Fibroblast of lung (primary cell): ENCODE measurements at regions not wholly inside any gene's neighbourhood (a gene's known extent, or its start where the extent isn't known, plus 50 kb on each side); places are given as distances from the start of the nearest gene placed in this dataset.
"Not testable (repeated sequence)": the region's sequence is repeated elsewhere in the genome, so short reads cannot be mapped to it uniquely, and the experiment has no call there.

Experiments used
- DNase-seq, 2 donors: peaks; one replicate each; pipeline versions ENCODE4 v3.0.0 to v3.0.0-alpha.2; 2010; ENCODE audit warnings: low read depth in 2 of 2
- H2AFZ ChIP-seq: 2 replicates; pipeline ENCODE4 v1.5.1; 2012; ENCODE audit warnings: low read length, control low read depth, inconsistent platforms
- H3K27ac ChIP-seq: 2 replicates; pipeline ENCODE4 v1.5.1; 2011; ENCODE audit warnings: low read length, control low read depth; ENCODE audit not compliant: insufficient read depth
- H3K27me3 ChIP-seq: 2 replicates; pipeline ENCODE4 v1.5.1; 2011; ENCODE audit warnings: mild to moderate bottlenecking, low read length; ENCODE audit not compliant: control insufficient read depth, insufficient read depth
- H3K36me3 ChIP-seq: 2 replicates; pipeline ENCODE4 v1.5.1; 2011; ENCODE audit warnings: low read length; ENCODE audit not compliant: control insufficient read depth, insufficient read depth
- H3K4me1 ChIP-seq: 2 replicates; pipeline ENCODE4 v1.5.1; 2011; ENCODE audit warnings: low read length; ENCODE audit not compliant: control insufficient read depth, insufficient read depth; ENCODE audit errors: extremely low read depth
- H3K4me2 ChIP-seq: 2 replicates; pipeline ENCODE4 v1.5.1; 2011; ENCODE audit warnings: low read length, control low read depth; ENCODE audit not compliant: insufficient read depth; ENCODE audit errors: extremely low read depth
- H3K4me3 ChIP-seq, 4 experiments: fragments of 200-600 bp in 1 of 4; sonication (generic) in 1 of 4; replicated peaks in 1 of 4; 2 replicates each; pipeline ENCODE4 v1.5.1; 2011 to 2016; ENCODE audit warnings: low read length in 4 of 4, low read depth in 3 of 4, mild to moderate bottlenecking in 3 of 4, control low read depth in 2 of 4, inconsistent platforms in 1 of 4, mixed read lengths in 1 of 4; ENCODE audit not compliant: insufficient read depth in 1 of 4; ENCODE audit errors: control extremely low read depth in 1 of 4
- H3K79me2 ChIP-seq: 2 replicates; pipeline ENCODE4 v1.5.1; 2012; ENCODE audit warnings: mild to moderate bottlenecking, low read length, inconsistent platforms; ENCODE audit not compliant: control insufficient read depth, insufficient read depth
- H3K9ac ChIP-seq: 2 replicates; pipeline ENCODE4 v1.5.1; 2011; ENCODE audit warnings: mild to moderate bottlenecking, low read length, control low read depth; ENCODE audit not compliant: insufficient read depth
- H3K9me3 ChIP-seq: 2 replicates; pipeline ENCODE4 v1.5.1; 2012; ENCODE audit warnings: low read depth, low read length; ENCODE audit not compliant: control insufficient read depth, insufficient read depth
- H4K20me1 ChIP-seq: 2 replicates; pipeline ENCODE4 v1.5.1; 2011; ENCODE audit warnings: low read length; ENCODE audit not compliant: control insufficient read depth, insufficient read depth; ENCODE audit errors: extremely low read depth
- EZH2 ChIP-seq: IDR thresholded peaks from 2 replicates; pipeline ENCODE4 v1.5.1; 2012; ENCODE audit warnings: low read length, control low read depth, mild to moderate bottlenecking; ENCODE audit errors: missing control alignments
- TF ChIP-seq, protein P1 (sequence below), 2 donors: IDR thresholded peaks in 1 of 2; conservative IDR thresholded peaks in 1 of 2; 1 replicate in 1 of 2; 2 replicates in 1 of 2; pipeline ENCODE4 v1.5.1; 2011 to 2012; ENCODE audit warnings: low read length in 2 of 2, control low read depth in 1 of 2, inconsistent platforms in 1 of 2, low read depth in 1 of 2, mild to moderate bottlenecking in 1 of 2

DNA sequence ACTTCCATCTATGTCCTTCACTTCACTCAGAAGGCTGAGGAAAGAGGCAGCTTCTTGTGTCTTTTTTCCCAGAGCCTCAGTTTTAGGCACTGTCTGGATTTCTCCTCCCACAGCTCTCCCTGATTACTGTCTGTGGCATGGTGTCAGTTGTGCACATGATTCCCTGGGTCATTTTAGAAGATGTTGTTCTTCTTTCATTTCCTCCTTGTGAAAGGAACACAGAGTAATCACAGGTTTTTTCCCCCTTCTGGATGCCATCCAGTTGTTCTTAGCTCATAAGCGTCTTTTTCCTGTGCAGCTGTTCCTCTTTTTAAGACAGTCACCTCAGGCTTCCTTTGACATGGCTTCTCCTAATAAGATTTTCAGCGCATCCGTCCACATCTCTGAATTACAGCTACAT, 212.2 kb downstream of the FAM181B start:
- no peak for DNase-seq
- Histone ChIP-seq H3K4me1 (no peaks in the 10 kb centered on the region), H3K79me2 (no peaks in the 10 kb centered on the region), H2AFZ (no peak overlapping the region), H3K27me3 (no peaks in the 10 kb centered on the region), H3K36me3 (no peaks in the 10 kb centered on the region), H3K4me3 (no peak overlapping the region), H4K20me1 (no peaks in the 10 kb centered on the region), H3K9me3 (no peaks in the 10 kb centered on the region), H3K9ac (no peak overlapping the region), H3K4me2 (no peak overlapping the region), H3K27ac (no peak overlapping the region)
- TF ChIP-seq, protein P1, sequence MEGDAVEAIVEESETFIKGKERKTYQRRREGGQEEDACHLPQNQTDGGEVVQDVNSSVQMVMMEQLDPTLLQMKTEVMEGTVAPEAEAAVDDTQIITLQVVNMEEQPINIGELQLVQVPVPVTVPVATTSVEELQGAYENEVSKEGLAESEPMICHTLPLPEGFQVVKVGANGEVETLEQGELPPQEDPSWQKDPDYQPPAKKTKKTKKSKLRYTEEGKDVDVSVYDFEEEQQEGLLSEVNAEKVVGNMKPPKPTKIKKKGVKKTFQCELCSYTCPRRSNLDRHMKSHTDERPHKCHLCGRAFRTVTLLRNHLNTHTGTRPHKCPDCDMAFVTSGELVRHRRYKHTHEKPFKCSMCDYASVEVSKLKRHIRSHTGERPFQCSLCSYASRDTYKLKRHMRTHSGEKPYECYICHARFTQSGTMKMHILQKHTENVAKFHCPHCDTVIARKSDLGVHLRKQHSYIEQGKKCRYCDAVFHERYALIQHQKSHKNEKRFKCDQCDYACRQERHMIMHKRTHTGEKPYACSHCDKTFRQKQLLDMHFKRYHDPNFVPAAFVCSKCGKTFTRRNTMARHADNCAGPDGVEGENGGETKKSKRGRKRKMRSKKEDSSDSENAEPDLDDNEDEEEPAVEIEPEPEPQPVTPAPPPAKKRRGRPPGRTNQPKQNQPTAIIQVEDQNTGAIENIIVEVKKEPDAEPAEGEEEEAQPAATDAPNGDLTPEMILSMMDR (conservative IDR thresholded peaks at IDR 0.05 in 1 of 2, IDR thresholded peaks at IDR 0.05 in 1 of 2; ENCODE audit: low read depth in 1 of 2, low read length in 2 of 2) = no peak
- no peak for TF ChIP-seq EZH2

DNA sequence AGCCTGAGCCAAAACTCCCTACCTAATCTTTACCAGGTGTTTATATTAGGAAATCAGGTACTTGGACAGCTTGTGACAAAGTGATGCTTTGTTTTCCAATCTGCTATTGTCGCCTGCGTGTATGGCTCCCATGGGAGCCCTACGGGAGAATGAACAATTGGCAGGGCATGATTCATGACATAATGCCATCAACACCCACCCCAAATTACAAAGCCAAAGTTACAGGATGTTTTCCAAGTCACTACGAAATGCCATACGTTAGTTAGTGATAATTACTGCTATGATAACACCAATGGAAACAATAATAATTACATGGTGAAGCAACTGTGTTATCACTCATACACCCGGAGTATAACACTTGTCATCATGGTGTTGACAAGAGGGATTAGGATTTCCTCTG, 226.4 kb downstream of the FAM181B start:
- Histone ChIP-seq H3K9me3 (no peaks in the 10 kb centered on the region), H3K9ac (no peak overlapping the region), H3K79me2 (no peaks in the 10 kb centered on the region), H3K27me3 (no peaks in the 10 kb centered on the region), H3K27ac (no peak overlapping the region), H4K20me1 (no peaks in the 10 kb centered on the region), H3K4me3 (no peak overlapping the region), H3K4me2 (no peak overlapping the region), H3K36me3 (no peaks in the 10 kb centered on the region), H3K4me1 (no peaks in the 10 kb centered on the region), H2AFZ (no peak overlapping the region)
- TF ChIP-seq, protein P1 (conservative IDR thresholded peaks at IDR 0.05 in 1 of 2, IDR thresholded peaks at IDR 0.05 in 1 of 2; ENCODE audit: low read depth in 1 of 2, low read length in 2 of 2) = no peak
- no peak for TF ChIP-seq EZH2
- no peak for DNase-seq

DNA sequence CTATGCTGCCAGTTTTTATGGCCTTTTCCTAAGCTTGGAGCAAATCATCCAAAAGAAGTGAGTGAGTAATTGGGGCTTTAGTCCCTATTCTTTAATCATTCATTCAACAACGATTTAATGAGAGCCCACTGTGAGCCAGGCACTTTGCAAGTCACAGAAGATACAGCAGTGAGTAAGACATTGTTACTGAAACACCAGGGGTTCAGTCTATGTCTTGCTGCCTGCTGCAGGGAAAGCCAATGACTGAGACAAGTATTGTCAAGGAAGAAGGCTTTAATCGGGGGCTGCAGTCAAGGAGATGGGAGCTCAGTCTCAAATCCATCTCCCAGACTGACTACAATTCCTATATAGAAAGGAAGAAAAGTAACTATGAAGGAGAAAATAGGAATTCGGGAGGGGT, 228.3 kb downstream of the FAM181B start:
- no peaks in the 10 kb centered on the region for H3K9me3 ChIP-seq
- H4K20me1 ChIP-seq = no peaks in the 10 kb centered on the region
- H3K4me3 ChIP-seq = no peak overlapping the region
- no peak overlapping the region for H2AFZ ChIP-seq
- H3K79me2 ChIP-seq = no peaks in the 10 kb centered on the region
- no peaks in the 10 kb centered on the region for H3K27me3 ChIP-seq
- no peaks in the 10 kb centered on the region for H3K36me3 ChIP-seq
- H3K9ac ChIP-seq = no peak overlapping the region
- no peaks in the 10 kb centered on the region for H3K4me1 ChIP-seq
- H3K4me2 ChIP-seq = no peak overlapping the region
- no peak for DNase-seq
- no peak overlapping the region for H3K27ac ChIP-seq
- TF ChIP-seq, protein P1 (conservative IDR thresholded peaks at IDR 0.05 in 1 of 2, IDR thresholded peaks at IDR 0.05 in 1 of 2; ENCODE audit: low read depth in 1 of 2, low read length in 2 of 2) = no peak
- no peak for TF ChIP-seq EZH2

DNA sequence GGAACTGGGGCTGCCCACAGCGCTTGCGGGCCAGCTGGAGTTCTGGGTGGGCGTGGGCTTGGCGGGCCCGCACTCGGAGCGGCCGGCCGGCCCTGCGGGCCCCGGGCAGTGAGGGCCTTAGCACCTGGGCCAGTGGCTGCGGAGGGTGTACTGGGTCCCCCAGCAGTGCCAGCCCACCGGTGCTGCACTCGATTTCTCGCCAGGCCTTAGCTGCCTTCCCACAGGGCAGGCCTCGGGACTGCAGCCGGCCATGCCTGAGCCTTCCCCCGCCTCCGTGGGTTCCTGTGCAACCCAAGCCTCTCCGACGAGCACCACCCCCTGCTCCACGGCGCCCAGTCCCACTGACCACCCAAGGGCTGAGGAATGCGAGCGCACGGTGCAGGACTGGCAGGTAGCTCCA, 232.5 kb downstream of the FAM181B start:
- not testable (repeated sequence) for DNase-seq, H3K9me3 ChIP-seq, H3K27me3 ChIP-seq, H3K4me3 ChIP-seq, H2AFZ ChIP-seq, H3K9ac ChIP-seq, H3K36me3 ChIP-seq, H3K27ac ChIP-seq, H3K79me2 ChIP-seq, H3K4me1 ChIP-seq, H4K20me1 ChIP-seq, H3K4me2 ChIP-seq
